Keratinocyte (primary cell): ENCODE measurements at regions not wholly inside any gene's neighbourhood (a gene's known extent, or its start where the extent isn't known, plus 50 kb on each side); places are given as distances from the start of the nearest gene placed in this dataset.

Experiments used
- DNase-seq: peaks from one replicate; pipeline ENCODE4 v3.0.0-alpha.2; 2011; ENCODE audit warnings: low read depth, missing footprints, low spot score
- FAIRE-seq: peaks from 2 replicates; lab custom pipeline; 2011; peaks lifted over from hg19 to GRCh38; lab: Jason Lieb, UNC
- H2AFZ ChIP-seq: 2 replicates; pipeline ENCODE4 v1.6.0; 2012; ENCODE audit warnings: low read length, control low read depth, inconsistent platforms; ENCODE audit not compliant: control insufficient read depth
- H3K27ac ChIP-seq: 2 replicates; pipeline ENCODE4 v1.5.1; 2011; ENCODE audit warnings: low read length; ENCODE audit not compliant: control insufficient read depth, insufficient read depth
- H3K27me3 ChIP-seq: 3 replicates; pipeline ENCODE4 v1.6.0; 2011; ENCODE audit warnings: low read length; ENCODE audit not compliant: control insufficient read depth, insufficient read depth; ENCODE audit errors: extremely low read depth
- H3K36me3 ChIP-seq, 2 experiments: 2 replicates in 1 of 2; 3 replicates in 1 of 2; pipeline ENCODE4 v1.5.1; 2011; ENCODE audit warnings: low read length in 2 of 2, mild to moderate bottlenecking in 1 of 2; ENCODE audit not compliant: control insufficient read depth in 2 of 2, insufficient read depth in 2 of 2; ENCODE audit errors: extremely low read depth in 1 of 2
- H3K4me1 ChIP-seq: 3 replicates; pipeline ENCODE4 v1.5.1; 2011; ENCODE audit warnings: low read length; ENCODE audit not compliant: control insufficient read depth, insufficient read depth; ENCODE audit errors: extremely low read depth
- H3K4me2 ChIP-seq: 3 replicates; pipeline ENCODE4 v1.6.0; 2011; ENCODE audit warnings: low read depth, low read length; ENCODE audit not compliant: control insufficient read depth, insufficient read depth; ENCODE audit errors: extremely low read depth
- H3K4me3 ChIP-seq, 3 experiments: fragments of 200-600 bp in 1 of 3; sonication (generic) in 1 of 3; 2 replicates in 2 of 3; 3 replicates in 1 of 3; pipeline ENCODE4 v1.5.1; 2011 to 2016; ENCODE audit warnings: low read length in 3 of 3, mild to moderate bottlenecking in 3 of 3, control low read depth in 2 of 3, inconsistent platforms in 1 of 3, low read depth in 1 of 3, mixed read lengths in 1 of 3, mixed run types in 1 of 3, moderate library complexity in 1 of 3; ENCODE audit not compliant: control insufficient read depth in 2 of 3, insufficient read depth in 2 of 3; ENCODE audit errors: extremely low read depth in 1 of 3
- H3K79me2 ChIP-seq: 2 replicates; pipeline ENCODE4 v1.6.0; 2012; ENCODE audit warnings: low read length; ENCODE audit not compliant: control insufficient read depth, insufficient read depth
- H3K9ac ChIP-seq: 3 replicates; pipeline ENCODE4 v1.6.0; 2011; ENCODE audit warnings: low read length; ENCODE audit not compliant: control insufficient read depth, insufficient read depth; ENCODE audit errors: extremely low read depth
- H3K9me1 ChIP-seq: 3 replicates; pipeline ENCODE4 v1.6.0; 2011; ENCODE audit warnings: low read length; ENCODE audit not compliant: control insufficient read depth, insufficient read depth; ENCODE audit errors: extremely low read depth
- H3K9me3 ChIP-seq: 2 replicates; pipeline ENCODE4 v1.5.1; 2012; ENCODE audit warnings: low read depth, low read length; ENCODE audit not compliant: control insufficient read depth
- H4K20me1 ChIP-seq: 3 replicates; pipeline ENCODE4 v1.6.0; 2011; ENCODE audit warnings: low read length; ENCODE audit not compliant: control insufficient read depth, insufficient read depth; ENCODE audit errors: extremely low read depth
- CTCF ChIP-seq, 3 experiments: IDR thresholded peaks in 1 of 3; conservative IDR thresholded peaks in 1 of 3; optimal IDR thresholded peaks in 1 of 3; 2 replicates in 2 of 3; 3 replicates in 1 of 3; pipeline versions ENCODE3 to v1.5.1; 2011; ENCODE audit warnings: low read length in 3 of 3, mild to moderate bottlenecking in 3 of 3, moderate library complexity in 2 of 3, control low read depth in 1 of 3, inconsistent platforms in 1 of 3; ENCODE audit not compliant: insufficient read depth in 2 of 3; ENCODE audit errors: extremely low read depth in 1 of 3
- EZH2 ChIP-seq: IDR thresholded peaks from one replicate; pipeline ENCODE4 v1.6.1; 2012; ENCODE audit warnings: inconsistent platforms, mild to moderate bottlenecking, low read length, moderate library complexity
- dilution Hi-C: fragments of 300-500 bp; cut with MboI; formaldehyde crosslinking; loops from one replicate; pipeline ENCODE4 v1.7.0; 2020; ENCODE audit warnings: low sequenced_read_pairs; ENCODE audit not compliant: extremely low pct_ligation_motif_present

GRCh38 chr2:226667736-226668135 lies 131.9 kb downstream of the IRS1 start:
- Histone ChIP-seq H3K27ac (no peak overlapping the region), H3K4me3 (no peak overlapping the region), H2AFZ (no peak overlapping the region), H3K9me1 (no peaks in the 10 kb centered on the region), H3K36me3 (no peaks in the 10 kb centered on the region), H3K9me3 (no peaks in the 10 kb centered on the region), H3K4me2 (no peak overlapping the region), H4K20me1 (no peaks in the 10 kb centered on the region), H3K4me1 (peaks cover 24% of the 10 kb centered on the region), H3K27me3 (no peaks in the 10 kb centered on the region), H3K79me2 (no peaks in the 10 kb centered on the region), H3K9ac (no peak overlapping the region)
- no peak for TF ChIP-seq CTCF (optimal IDR thresholded peaks at IDR 0.05 in 1 of 3, IDR thresholded peaks at IDR 0.05 in 1 of 3, conservative IDR thresholded peaks at IDR 0.05 in 1 of 3; ENCODE audit: extremely low read depth in 1 of 3, insufficient read depth in 2 of 3, low read length in 3 of 3)
- no peak for TF ChIP-seq EZH2
- no peak for DNase-seq
- dilution Hi-C loops = no loop called here
- FAIRE-seq = peak; percentile 34

DNA sequence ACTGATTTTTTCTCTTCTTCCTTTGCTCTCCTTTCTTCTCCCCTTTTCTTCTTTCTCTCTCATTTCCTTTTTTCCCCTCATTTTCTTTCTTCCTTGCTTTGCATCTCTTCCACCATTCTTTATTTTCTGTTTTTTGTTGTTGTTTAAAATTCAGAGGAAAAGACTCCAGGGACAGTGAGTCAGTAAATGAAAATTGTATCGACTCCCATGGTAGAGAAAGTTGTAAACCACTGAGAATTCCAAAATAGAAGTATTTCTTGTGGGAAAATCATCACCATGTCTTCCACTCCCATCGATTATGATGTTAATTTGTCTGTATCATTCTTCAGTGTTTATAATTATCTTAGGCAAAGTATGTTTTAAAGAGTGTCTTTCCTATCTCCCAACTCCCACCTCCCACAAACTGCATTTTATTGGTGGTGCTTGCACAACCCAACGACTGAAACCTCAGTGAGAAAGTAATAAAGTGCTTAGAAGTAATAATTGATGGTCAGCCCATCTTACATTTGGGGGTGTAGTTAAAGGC lies 134.3 kb downstream of the IRS1 start:
- Histone ChIP-seq H3K4me2 (no peak overlapping the region), H3K79me2 (no peaks in the 10 kb centered on the region), H2AFZ (no peak overlapping the region), H3K27me3 (no peaks in the 10 kb centered on the region), H4K20me1 (no peaks in the 10 kb centered on the region), H3K27ac (no peak overlapping the region), H3K9ac (no peak overlapping the region), H3K4me1 (peaks cover 18% of the 10 kb centered on the region), H3K9me3 (no peaks in the 10 kb centered on the region), H3K9me1 (no peaks in the 10 kb centered on the region), H3K4me3 (no peak overlapping the region), H3K36me3 (no peaks in the 10 kb centered on the region)
- dilution Hi-C loops = no loop called here
- DNase-seq (no peak), FAIRE-seq (no peak)
- TF ChIP-seq EZH2 (no peak), CTCF (optimal IDR thresholded peaks at IDR 0.05 in 1 of 3, IDR thresholded peaks at IDR 0.05 in 1 of 3, conservative IDR thresholded peaks at IDR 0.05 in 1 of 3; ENCODE audit: extremely low read depth in 1 of 3, insufficient read depth in 2 of 3, low read length in 3 of 3) (no peak)
